ENCODE measurements at regions not wholly inside any gene's neighbourhood (a gene's known extent, or its start where the extent isn't known, plus 50 kb on each side); places are given as distances from the start of the nearest gene placed in this dataset.
"Not testable (repeated sequence)": the region's sequence is repeated elsewhere in the genome, so short reads cannot be mapped to it uniquely, and the experiment has no call there.

DNA sequence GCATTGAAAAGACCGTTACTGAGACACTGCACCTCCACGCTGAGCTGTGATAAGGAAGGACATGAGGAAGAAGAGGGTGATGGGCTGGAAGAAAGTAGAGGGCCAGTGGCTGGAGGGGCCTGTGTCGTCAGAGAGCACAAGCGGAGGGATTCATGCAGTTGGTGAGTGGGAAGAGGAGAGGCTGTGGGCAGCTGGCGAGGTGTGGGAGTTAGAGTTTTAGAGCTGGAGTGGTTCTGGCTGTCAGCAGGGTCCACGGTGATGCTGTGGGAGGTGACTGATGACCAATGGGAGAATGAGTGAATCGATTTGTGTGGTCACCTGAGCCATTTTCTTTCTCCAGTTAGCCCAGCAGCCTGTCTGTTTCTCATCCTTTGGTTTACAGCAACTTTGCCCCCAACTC is 66.2 kb upstream of the SLC2A1 start:
- Histone ChIP-seq H3K4me1 (ENCODE audit: control insufficient read depth in 2 of 2, insufficient read depth in 2 of 2, low read length in 2 of 2) (no peaks in the 10 kb centered on the region), H3K27me3 (ENCODE audit: control insufficient read depth in 2 of 2, insufficient read depth in 1 of 2, low read length in 1 of 2) (peaks cover 0 to 11% of the 10 kb centered on the region in 2 donors), H3K4me3 (ENCODE audit: low read length in 2 of 2) (no peak overlapping the region), H3K36me3 (ENCODE audit: control insufficient read depth in 2 of 2, insufficient read depth in 2 of 2, low read length in 1 of 2) (no peaks in the 10 kb centered on the region), H3K9me3 (ENCODE audit: control insufficient read depth in 2 of 2, insufficient read depth in 1 of 2, low read length in 1 of 2) (no peaks in the 10 kb centered on the region), H3K27ac (ENCODE audit: low read depth in 1 of 2, low read length in 1 of 2) (no peak overlapping the region)
- no peak for DNase-seq (ENCODE audit: low read depth in 6 of 9, low spot score in 9 of 9)
- WGBS: 93% methylated on average over 7 of the region's 7 CpGs

DNA sequence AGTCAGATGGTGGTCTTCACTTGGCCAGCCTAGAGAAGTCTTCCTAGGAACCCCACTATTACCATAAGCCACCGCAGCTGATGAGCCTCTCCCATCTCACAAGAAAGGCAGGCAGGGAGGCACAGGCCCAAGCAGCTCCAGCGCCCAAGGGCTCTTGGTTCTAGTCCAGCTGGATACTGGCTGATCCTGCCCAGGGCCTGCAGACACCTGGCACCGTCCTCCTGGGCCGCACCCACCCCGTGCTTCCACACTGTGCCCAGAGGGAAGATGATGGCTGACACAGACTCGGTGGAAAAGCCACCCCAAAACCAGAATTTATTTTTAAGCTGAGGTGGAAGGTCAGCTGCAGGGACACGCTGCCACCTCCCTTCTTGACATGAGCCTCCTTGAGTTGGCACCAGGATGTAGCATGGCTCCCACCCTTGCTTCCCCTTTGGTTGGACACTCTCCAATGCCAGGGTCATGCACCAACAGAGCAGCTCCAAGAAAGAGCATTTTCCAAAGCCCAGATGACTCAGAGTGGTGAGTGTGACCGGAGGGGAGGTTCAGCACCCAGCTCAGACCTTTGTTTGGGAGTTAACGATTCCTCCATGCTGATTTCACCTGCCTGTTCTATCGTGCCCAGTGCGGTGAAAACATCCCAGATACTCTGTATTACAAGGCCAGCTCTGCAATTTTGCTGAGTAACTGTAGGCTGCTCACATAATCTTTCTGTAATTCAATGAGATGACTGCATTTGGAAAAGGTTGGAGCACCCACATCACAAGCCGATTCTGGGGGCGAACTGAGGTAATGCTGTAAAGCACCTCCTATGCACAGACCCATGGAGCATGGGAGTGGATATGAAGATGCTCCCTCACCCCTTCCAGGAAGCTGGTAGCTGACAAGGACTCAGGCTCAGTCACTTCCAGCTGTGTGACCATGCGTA is 63.1 kb upstream of the SLC2A1 start:
- no peak overlapping the region for H3K27ac ChIP-seq (ENCODE audit: low read depth in 1 of 2, low read length in 1 of 2)

DNA sequence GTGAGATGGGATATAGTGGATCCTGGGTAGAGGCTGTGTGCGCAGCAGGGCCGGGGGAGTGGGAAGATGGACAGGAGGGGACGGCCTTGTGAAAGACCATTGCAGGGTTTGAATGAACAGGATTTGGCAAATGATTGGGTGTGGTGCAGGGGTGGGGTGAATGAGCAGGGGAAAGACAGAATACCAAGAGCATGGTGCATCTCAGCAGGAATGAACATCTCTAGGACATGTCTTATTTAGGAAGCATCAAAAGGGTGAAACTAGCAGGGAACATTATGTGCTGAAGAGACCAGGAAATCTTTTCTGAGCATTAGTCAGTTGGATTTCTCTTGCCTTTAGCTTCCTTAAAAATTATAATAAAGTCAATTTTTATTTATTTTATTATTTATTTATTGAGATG is 60.6 kb upstream of the SLC2A1 start:
- H3K9me3 ChIP-seq (ENCODE audit: control insufficient read depth in 2 of 2, insufficient read depth in 1 of 2, low read length in 1 of 2): no peaks in the 10 kb centered on the region
- H3K4me3 ChIP-seq (ENCODE audit: low read length in 2 of 2): no peak overlapping the region
- no peak overlapping the region for H3K27ac ChIP-seq (ENCODE audit: low read depth in 1 of 2, low read length in 1 of 2)
- no peaks in the 10 kb centered on the region for H3K36me3 ChIP-seq (ENCODE audit: control insufficient read depth in 2 of 2, insufficient read depth in 2 of 2, low read length in 1 of 2)
- 97% methylated on average over 3 of the region's 3 CpGs for WGBS
- DNase-seq (ENCODE audit: low read depth in 6 of 9, low spot score in 9 of 9): no peak
- peaks cover 0 to 2% of the 10 kb centered on the region in 2 donors for H3K27me3 ChIP-seq (ENCODE audit: control insufficient read depth in 2 of 2, insufficient read depth in 1 of 2, low read length in 1 of 2)
- H3K4me1 ChIP-seq (ENCODE audit: control insufficient read depth in 2 of 2, insufficient read depth in 2 of 2, low read length in 2 of 2): no peaks in the 10 kb centered on the region

More for the DNA sequence above, 63.1 kb upstream of the SLC2A1 start:
- WGBS: 96% methylated on average over 14 of the region's 14 CpGs
- Histone ChIP-seq H3K4me3 (ENCODE audit: low read length in 2 of 2) (no peak overlapping the region), H3K27me3 (ENCODE audit: control insufficient read depth in 2 of 2, insufficient read depth in 1 of 2, low read length in 1 of 2) (peaks cover 0 to 4% of the 10 kb centered on the region in 2 donors), H3K9me3 (ENCODE audit: control insufficient read depth in 2 of 2, insufficient read depth in 1 of 2, low read length in 1 of 2) (no peaks in the 10 kb centered on the region), H3K36me3 (ENCODE audit: control insufficient read depth in 2 of 2, insufficient read depth in 2 of 2, low read length in 1 of 2) (no peaks in the 10 kb centered on the region), H3K4me1 (ENCODE audit: control insufficient read depth in 2 of 2, insufficient read depth in 2 of 2, low read length in 2 of 2) (no peaks in the 10 kb centered on the region)
- DNase-seq (ENCODE audit: low read depth in 6 of 9, low spot score in 9 of 9): no peak

DNA sequence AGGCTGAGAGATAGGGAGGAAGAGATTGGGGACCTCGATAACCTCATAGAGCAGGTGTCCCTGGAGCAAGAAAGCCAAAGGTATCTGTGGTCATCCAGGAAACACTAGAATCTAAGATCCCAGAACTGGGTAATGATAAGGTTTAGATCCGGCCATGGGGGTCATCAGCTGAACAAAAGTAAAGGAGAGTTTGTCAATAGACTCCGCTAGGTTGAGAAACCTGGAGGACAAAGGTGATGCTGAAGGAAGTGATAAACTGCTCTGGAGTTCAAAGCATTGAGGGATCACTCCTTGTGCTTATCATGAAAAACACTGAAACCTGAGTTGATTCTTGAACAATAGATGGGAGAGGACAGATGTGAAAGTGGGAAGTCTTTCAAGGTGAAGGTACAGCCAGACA is 59.5 kb upstream of the SLC2A1 start:
- no peaks in the 10 kb centered on the region for H3K36me3 ChIP-seq (ENCODE audit: control insufficient read depth in 2 of 2, insufficient read depth in 2 of 2, low read length in 1 of 2)
- H3K27me3 ChIP-seq (ENCODE audit: control insufficient read depth in 2 of 2, insufficient read depth in 1 of 2, low read length in 1 of 2): peaks cover 0 to 2% of the 10 kb centered on the region in 2 donors
- no peak overlapping the region for H3K27ac ChIP-seq (ENCODE audit: low read depth in 1 of 2, low read length in 1 of 2)
- H3K4me1 ChIP-seq (ENCODE audit: control insufficient read depth in 2 of 2, insufficient read depth in 2 of 2, low read length in 2 of 2): no peaks in the 10 kb centered on the region
- DNase-seq (ENCODE audit: low read depth in 6 of 9, low spot score in 9 of 9): no peak
- no peaks in the 10 kb centered on the region for H3K9me3 ChIP-seq (ENCODE audit: control insufficient read depth in 2 of 2, insufficient read depth in 1 of 2, low read length in 1 of 2)
- no peak overlapping the region for H3K4me3 ChIP-seq (ENCODE audit: low read length in 2 of 2)
- 98% methylated on average over 3 of the region's 3 CpGs for WGBS

DNA sequence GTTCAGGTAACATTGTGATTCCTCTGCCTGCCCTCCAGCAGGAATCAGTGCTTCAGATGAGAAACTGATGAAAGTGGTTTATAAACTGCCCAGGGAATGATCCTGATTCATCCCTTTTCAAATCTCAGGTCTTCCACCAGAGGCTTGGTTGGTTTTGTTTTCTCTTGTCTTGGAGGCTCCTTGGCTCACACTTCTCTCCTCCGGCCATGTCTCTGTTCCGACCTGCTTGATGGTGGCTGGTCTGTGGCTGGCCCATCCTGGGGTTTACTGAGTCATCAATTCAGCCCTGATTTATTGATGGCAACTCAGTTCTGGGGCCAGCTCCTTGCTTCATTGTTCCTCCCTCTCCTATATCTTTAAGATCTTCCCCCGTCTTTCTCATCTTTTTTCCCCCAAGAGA is 56.6 kb upstream of the SLC2A1 start:
- 96% methylated on average over 3 of the region's 3 CpGs for WGBS
- no peaks in the 10 kb centered on the region for H3K4me1 ChIP-seq (ENCODE audit: control insufficient read depth in 2 of 2, insufficient read depth in 2 of 2, low read length in 2 of 2)

DNA sequence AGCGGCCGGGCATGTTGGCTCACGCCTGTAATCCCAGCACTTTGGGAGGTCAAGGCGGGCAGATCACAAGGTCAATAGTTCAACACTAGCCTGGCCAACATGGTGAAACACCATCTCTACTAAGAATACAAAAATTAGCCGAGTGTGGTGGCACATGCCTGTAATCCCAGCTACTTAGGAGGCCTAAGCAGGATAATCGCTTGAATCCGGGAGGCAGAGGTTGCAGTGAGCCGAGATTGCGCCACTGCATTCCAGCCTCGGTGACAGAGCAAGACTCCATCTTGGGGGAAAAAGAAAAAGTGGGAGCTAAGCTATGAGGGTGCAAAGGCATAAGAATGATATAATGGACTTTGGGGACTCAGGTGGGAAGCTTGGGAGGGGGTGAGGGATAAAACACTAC is 55.9 kb upstream of the SLC2A1 start:
- H3K27ac ChIP-seq (ENCODE audit: low read depth in 1 of 2, low read length in 1 of 2); H3K36me3 ChIP-seq (ENCODE audit: control insufficient read depth in 2 of 2, insufficient read depth in 2 of 2, low read length in 1 of 2); H3K4me3 ChIP-seq (ENCODE audit: low read length in 2 of 2); DNase-seq (ENCODE audit: low read depth in 6 of 9, low spot score in 9 of 9); H3K27me3 ChIP-seq (ENCODE audit: control insufficient read depth in 2 of 2, insufficient read depth in 1 of 2, low read length in 1 of 2); H3K9me3 ChIP-seq (ENCODE audit: control insufficient read depth in 2 of 2, insufficient read depth in 1 of 2, low read length in 1 of 2); H3K4me1 ChIP-seq (ENCODE audit: control insufficient read depth in 2 of 2, insufficient read depth in 2 of 2, low read length in 2 of 2): not testable (repeated sequence)
- 99% methylated on average over 10 of the region's 10 CpGs for WGBS

More for the DNA sequence above, 56.6 kb upstream of the SLC2A1 start:
- no peaks in the 10 kb centered on the region for H3K9me3 ChIP-seq (ENCODE audit: control insufficient read depth in 2 of 2, insufficient read depth in 1 of 2, low read length in 1 of 2)
- H3K4me3 ChIP-seq (ENCODE audit: low read length in 2 of 2): no peak overlapping the region
- H3K36me3 ChIP-seq (ENCODE audit: control insufficient read depth in 2 of 2, insufficient read depth in 2 of 2, low read length in 1 of 2): no peaks in the 10 kb centered on the region
- H3K27me3 ChIP-seq (ENCODE audit: control insufficient read depth in 2 of 2, insufficient read depth in 1 of 2, low read length in 1 of 2): peaks cover 0 to 2% of the 10 kb centered on the region in 2 donors
- H3K27ac ChIP-seq (ENCODE audit: low read depth in 1 of 2, low read length in 1 of 2): no peak overlapping the region
- no peak for DNase-seq (ENCODE audit: low read depth in 6 of 9, low spot score in 9 of 9)

DNA sequence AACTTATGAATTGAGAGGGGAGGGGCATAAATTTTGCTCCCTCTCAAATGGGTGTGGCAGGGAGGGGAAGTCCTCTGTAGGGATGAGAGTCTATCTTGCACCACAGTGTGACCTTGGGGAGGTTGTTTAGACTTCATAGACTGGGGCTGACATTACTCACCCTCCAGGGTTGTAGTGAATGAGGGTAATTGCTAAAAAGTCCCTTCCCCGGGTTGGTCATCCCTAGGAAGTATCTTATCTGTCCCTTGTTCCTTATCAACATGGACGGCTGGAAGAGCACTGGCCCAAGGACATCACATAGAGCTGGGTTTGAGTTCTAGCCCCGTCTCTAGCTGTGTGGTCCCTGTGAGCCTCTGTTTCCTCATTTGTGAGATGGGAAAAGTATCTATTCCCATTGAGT is 52.4 kb upstream of the SLC2A1 start:
- DNase-seq (ENCODE audit: low read depth in 6 of 9, low spot score in 9 of 9): no peak
- Histone ChIP-seq H3K27ac (ENCODE audit: low read depth in 1 of 2, low read length in 1 of 2) (no peak overlapping the region), H3K36me3 (ENCODE audit: control insufficient read depth in 2 of 2, insufficient read depth in 2 of 2, low read length in 1 of 2) (no peaks in the 10 kb centered on the region), H3K9me3 (ENCODE audit: control insufficient read depth in 2 of 2, insufficient read depth in 1 of 2, low read length in 1 of 2) (peaks cover 0 to 2% of the 10 kb centered on the region in 2 donors), H3K4me1 (ENCODE audit: control insufficient read depth in 2 of 2, insufficient read depth in 2 of 2, low read length in 2 of 2) (no peaks in the 10 kb centered on the region), H3K27me3 (ENCODE audit: control insufficient read depth in 2 of 2, insufficient read depth in 1 of 2, low read length in 1 of 2) (peaks cover 0 to 30% of the 10 kb centered on the region in 2 donors), H3K4me3 (ENCODE audit: low read length in 2 of 2) (no peak overlapping the region)
- WGBS: 77% methylated on average over 3 of the region's 3 CpGs

DNA sequence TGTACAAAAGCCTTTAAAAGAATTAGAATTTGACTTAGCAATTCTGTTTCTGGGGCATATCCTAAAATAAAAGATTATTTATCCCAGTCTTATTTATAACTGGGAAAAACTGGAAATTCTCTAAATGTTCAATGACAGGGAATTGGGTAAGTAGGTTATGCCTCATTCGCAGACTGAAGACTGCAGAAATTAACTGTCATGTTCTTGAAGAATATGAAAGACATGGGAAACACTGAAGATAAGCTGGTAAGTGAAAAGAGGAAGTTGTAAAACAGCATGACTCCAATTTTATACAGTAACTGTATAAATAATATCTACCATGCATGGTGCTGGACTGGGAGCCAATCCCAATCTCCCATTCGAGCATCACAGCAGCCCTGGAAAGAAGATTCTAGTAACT is 50.6 kb upstream of the SLC2A1 start:
- Histone ChIP-seq H3K9me3 (ENCODE audit: control insufficient read depth in 2 of 2, insufficient read depth in 1 of 2, low read length in 1 of 2) (peaks cover 0 to 2% of the 10 kb centered on the region in 2 donors), H3K4me3 (ENCODE audit: low read length in 2 of 2) (no peak overlapping the region), H3K27ac (ENCODE audit: low read depth in 1 of 2, low read length in 1 of 2) (no peak overlapping the region), H3K27me3 (ENCODE audit: control insufficient read depth in 2 of 2, insufficient read depth in 1 of 2, low read length in 1 of 2) (peaks cover 0 to 38% of the 10 kb centered on the region in 2 donors), H3K4me1 (ENCODE audit: control insufficient read depth in 2 of 2, insufficient read depth in 2 of 2, low read length in 2 of 2) (no peaks in the 10 kb centered on the region), H3K36me3 (ENCODE audit: control insufficient read depth in 2 of 2, insufficient read depth in 2 of 2, low read length in 1 of 2) (no peaks in the 10 kb centered on the region)
- no peak for DNase-seq (ENCODE audit: low read depth in 6 of 9, low spot score in 9 of 9)
- WGBS: 26% methylated on average over 2 of the region's 2 CpGs

DNA sequence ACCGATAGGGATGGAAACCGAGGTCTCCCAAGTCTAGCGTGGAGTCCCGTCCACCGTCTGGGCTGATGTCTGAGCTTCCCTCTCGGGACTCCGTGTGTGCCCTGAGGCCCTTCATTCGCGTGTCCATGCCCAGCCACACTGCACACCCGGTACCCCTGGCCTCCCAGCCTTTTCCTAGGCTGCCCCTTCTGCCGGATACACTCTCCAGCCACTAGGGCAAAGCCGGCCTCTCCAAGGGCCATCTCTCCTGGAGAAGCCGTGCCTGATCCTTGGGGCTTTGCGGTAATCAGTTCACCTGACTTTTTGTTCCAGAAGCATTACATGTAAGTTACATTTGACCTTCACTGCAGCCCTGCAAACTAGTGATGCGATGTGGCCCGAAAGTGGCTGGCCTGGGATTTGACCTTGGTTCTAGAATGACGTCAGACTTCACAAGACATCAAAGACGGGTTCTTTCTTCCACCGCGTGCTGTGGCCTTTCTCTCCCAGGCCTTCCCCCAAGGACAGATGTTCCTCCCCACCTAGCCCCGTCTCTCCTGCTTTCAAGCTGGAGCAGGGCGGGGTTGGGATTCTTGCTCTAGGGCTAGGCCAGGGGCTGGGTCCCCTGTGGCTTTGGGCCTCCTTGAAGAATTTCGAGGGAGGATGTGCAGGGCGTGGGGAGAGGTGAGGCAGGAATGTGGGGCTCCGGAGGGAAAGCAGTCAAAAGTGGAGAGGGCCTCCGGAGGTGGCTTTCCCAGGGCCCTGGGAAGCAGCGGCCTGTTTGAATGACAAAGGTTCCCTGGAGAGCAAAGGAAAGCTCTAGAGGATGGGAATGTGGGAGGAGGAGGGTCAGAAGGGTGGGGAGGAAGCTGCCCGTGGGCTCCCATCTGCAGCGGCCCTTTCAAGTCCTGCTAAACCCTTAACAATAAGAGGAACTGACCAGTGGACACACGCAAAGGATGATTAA is 49.7 kb upstream of the SLC2A1 start:
- no peak overlapping the region for H3K4me3 ChIP-seq (ENCODE audit: low read length in 2 of 2)
- WGBS: 92% methylated on average over 30 of the region's 30 CpGs
- H3K27me3 ChIP-seq (ENCODE audit: control insufficient read depth in 2 of 2, insufficient read depth in 1 of 2, low read length in 1 of 2): peaks cover 0 to 38% of the 10 kb centered on the region in 2 donors
- peaks cover 0 to 2% of the 10 kb centered on the region in 2 donors for H3K9me3 ChIP-seq (ENCODE audit: control insufficient read depth in 2 of 2, insufficient read depth in 1 of 2, low read length in 1 of 2)
- no peaks in the 10 kb centered on the region for H3K4me1 ChIP-seq (ENCODE audit: control insufficient read depth in 2 of 2, insufficient read depth in 2 of 2, low read length in 2 of 2)
- H3K27ac ChIP-seq (ENCODE audit: low read depth in 1 of 2, low read length in 1 of 2): no peak overlapping the region
- DNase-seq (ENCODE audit: low read depth in 6 of 9, low spot score in 9 of 9): no peak
- H3K36me3 ChIP-seq (ENCODE audit: control insufficient read depth in 2 of 2, insufficient read depth in 2 of 2, low read length in 1 of 2): no peaks in the 10 kb centered on the region
